Cardiac muscle cell (in vitro differentiated cells and primary cell): ENCODE measurements at regions not wholly inside any gene's neighbourhood (a gene's known extent, or its start where the extent isn't known, plus 50 kb on each side); places are given as distances from the start of the nearest gene placed in this dataset.

ENCODE experiments used
- DNase-seq, 2 donors: peaks; one replicate each; pipeline versions ENCODE4 v3.0.0 to v3.0.0-alpha.2; 2010 to 2017; ENCODE audit warnings: low read depth in 1 of 2, low spot score in 1 of 2
- H3K27ac ChIP-seq: fragments of 200-600 bp; sonication (generic); 2 replicates; pipeline ENCODE4 v1.5.1; 2016
- H3K27me3 ChIP-seq: fragments of 200-600 bp; sonication (generic); 2 replicates; pipeline ENCODE4 v1.6.0; 2016; ENCODE audit warnings: control low read depth
- H3K36me3 ChIP-seq: fragments of 200-600 bp; sonication (generic); 2 replicates; pipeline ENCODE4 v1.5.1; 2016; ENCODE audit warnings: control low read depth
- H3K4me1 ChIP-seq: fragments of 200-600 bp; sonication (generic); 2 replicates; pipeline ENCODE4 v1.8.1; 2017; ENCODE audit warnings: low read depth, mild to moderate bottlenecking, mixed run types
- H3K4me3 ChIP-seq: fragments of 200-600 bp; sonication (generic); 2 replicates; pipeline ENCODE4 v1.5.1; 2016; ENCODE audit warnings: mild to moderate bottlenecking
- H3K9me3 ChIP-seq: fragments of 200-600 bp; sonication (generic); 2 replicates; pipeline ENCODE4 v1.5.1; 2017; ENCODE audit warnings: low read depth, mild to moderate bottlenecking, control low read depth
- CTCF ChIP-seq: IDR thresholded peaks from 2 replicates; pipeline ENCODE4 v1.5.1; 2012; ENCODE audit warnings: low read depth, mild to moderate bottlenecking, low read length

- H3K4me1 ChIP-seq: no peaks in the 10 kb centered on the region
- DNase-seq: no peak
- TF ChIP-seq CTCF: no peak
- no peaks in the 10 kb centered on the region for H3K27me3 ChIP-seq
- H3K9me3 ChIP-seq: no peaks in the 10 kb centered on the region
- H3K27ac ChIP-seq: no peak overlapping the region
- H3K4me3 ChIP-seq: no peak overlapping the region
- no peaks in the 10 kb centered on the region for H3K36me3 ChIP-seq
Observed at GRCh38 chr1:8161546-8162105, 135.5 kb upstream of the ERRFI1 start.

- no peak for TF ChIP-seq CTCF
Observed at GRCh38 chr1:8159470-8160024, 133.4 kb upstream of the ERRFI1 start.

GRCh38 chr1:8158995-8159394, 132.9 kb upstream of the ERRFI1 start:
- peaks cover 11% of the 10 kb centered on the region for H3K4me1 ChIP-seq
- no peaks in the 10 kb centered on the region for H3K36me3 ChIP-seq
- no peak for TF ChIP-seq CTCF
- H3K9me3 ChIP-seq: no peaks in the 10 kb centered on the region
- H3K27me3 ChIP-seq: no peaks in the 10 kb centered on the region
- DNase-seq: no peak
- H3K27ac ChIP-seq: no peak overlapping the region
- H3K4me3 ChIP-seq: no peak overlapping the region

More at GRCh38 chr1:8159470-8160024, 133.4 kb upstream of the ERRFI1 start:
- peaks cover 8% of the 10 kb centered on the region for H3K4me1 ChIP-seq
- H3K4me3 ChIP-seq: no peak overlapping the region
- no peak for DNase-seq
- H3K9me3 ChIP-seq: no peaks in the 10 kb centered on the region
- H3K36me3 ChIP-seq: no peaks in the 10 kb centered on the region
- no peak overlapping the region for H3K27ac ChIP-seq
- no peaks in the 10 kb centered on the region for H3K27me3 ChIP-seq

- TF ChIP-seq CTCF: no peak
- Histone ChIP-seq H3K9me3 (no peaks in the 10 kb centered on the region), H3K27me3 (no peaks in the 10 kb centered on the region), H3K4me1 (peaks cover 11% of the 10 kb centered on the region), H3K36me3 (no peaks in the 10 kb centered on the region), H3K4me3 (no peak overlapping the region), H3K27ac (no peak overlapping the region)
- no peak for DNase-seq
Observed at GRCh38 chr1:8157765-8158164, 131.7 kb upstream of the ERRFI1 start.

- H3K36me3 ChIP-seq: no peaks in the 10 kb centered on the region
- no peaks in the 10 kb centered on the region for H3K27me3 ChIP-seq
- H3K9me3 ChIP-seq: no peaks in the 10 kb centered on the region
- peaks cover 11% of the 10 kb centered on the region for H3K4me1 ChIP-seq
- no peak overlapping the region for H3K27ac ChIP-seq
- H3K4me3 ChIP-seq: no peak overlapping the region
- no peak for TF ChIP-seq CTCF
- DNase-seq: peak in 1 of 2 donors; percentile 65
Observed at GRCh38 chr1:8155528-8156186, 129.5 kb upstream of the ERRFI1 start.
